HCT116 (cell line): ENCODE measurements at regions not wholly inside any gene's neighbourhood (a gene's known extent, or its start where the extent isn't known, plus 50 kb on each side); places are given as distances from the start of the nearest gene placed in this dataset.

Experiments
- ATAC-seq: fragments of 200-7000 bp; cut with Tn5 transposase; 2 replicates; pipeline ENCODE4 v1.9.1; 2020; ENCODE audit warnings: mild to moderate bottlenecking, moderate library complexity
- BruUV-seq: library from RNA; stranded (reverse); fragments of 400-500 nt; replicated peaks from 2 replicates; lab custom pipeline; 2021; lab: Mats Ljungman, UMichigan
- CTCF ChIA-PET: fragments of 300-600 bp; sonication (Branson Sonifier 250); formaldehyde crosslinking; loops from one replicate; lab custom pipeline; 2021; ENCODE audit warnings: antibody characterized with exemption; lab: Charles Lee
- POLR2A ChIA-PET: fragments of 300-600, 350-600 bp; sonication (Branson Sonifier 250); formaldehyde crosslinking; loops from one replicate; lab custom pipeline; 2021; ENCODE audit warnings: antibody characterized with exemption; lab: Charles Lee
- RAD21 ChIA-PET, 2 experiments: fragments of 300-600 bp; sonication (Branson Sonifier 250); formaldehyde crosslinking; loops; one replicate each; lab custom pipeline; 2023; ENCODE audit warnings: low total read pairs in 2 of 2; ENCODE audit not compliant: uncharacterized antibody in 2 of 2, unreplicated experiment in 2 of 2, low non-redundant PET in 1 of 2; lab: Charles Lee
- DNase-seq: peaks from one replicate; pipeline ENCODE4 v3.0.0-alpha.2; 2010; ENCODE audit warnings: low read depth, low spot score
- H2AFZ ChIP-seq: fragments of 200-600 bp; shearing (Covaris generic), sonication (generic); 2 replicates; pipeline ENCODE4 v1.6.1; 2017; ENCODE audit warnings: low read depth, mixed run types, mixed read lengths, antibody characterized with exemption, low read length; ENCODE audit not compliant: poor library complexity, severe bottlenecking
- H3K27ac ChIP-seq: 2 replicates; pipeline ENCODE4 v1.5.1; 2012; ENCODE audit warnings: low read depth, low read length
- H3K27me3 ChIP-seq: fragments of 200-600 bp; sonication (generic); 2 replicates; pipeline ENCODE4 v1.6.1; 2016; ENCODE audit warnings: mixed run types, low read length, mixed read lengths; ENCODE audit not compliant: insufficient read depth
- H3K36me3 ChIP-seq, 2 experiments: fragments of 200-500 bp in 1 of 2; fragments of 200-600 bp in 1 of 2; sonication (Bioruptor generic) in 1 of 2; sonication (generic) in 1 of 2; 2 replicates each; pipeline versions ENCODE4 v1.5.1 to v1.6.1; 2014 to 2016; ENCODE audit warnings: low read length in 2 of 2, inconsistent platforms in 1 of 2, mixed read lengths in 1 of 2, mixed run types in 1 of 2; ENCODE audit not compliant: insufficient read depth in 2 of 2, control insufficient read depth in 1 of 2
- H3K4me1 ChIP-seq, 2 experiments: fragments of 200-600 bp in 1 of 2; sonication (generic) in 1 of 2; 2 replicates each; pipeline versions ENCODE4 v1.5.1 to v1.6.1; 2012 to 2017; ENCODE audit warnings: low read length in 2 of 2, inconsistent platforms in 1 of 2, mild to moderate bottlenecking in 1 of 2, mixed read lengths in 1 of 2, mixed run types in 1 of 2, moderate library complexity in 1 of 2; ENCODE audit not compliant: insufficient read depth in 2 of 2, control insufficient read depth in 1 of 2
- H3K4me2 ChIP-seq: fragments of 200-600 bp; sonication (generic); 2 replicates; pipeline ENCODE4 v1.6.1; 2017; ENCODE audit warnings: mixed run types, low read length, mixed read lengths
- H3K4me3 ChIP-seq, 2 experiments: fragments of 200-600 bp in 1 of 2; sonication (generic) in 1 of 2; replicated peaks in 1 of 2; 2 replicates each; pipeline ENCODE4 v1.5.1; 2011 to 2016; ENCODE audit warnings: low read length in 2 of 2, control low read depth in 1 of 2, low read depth in 1 of 2, mild to moderate bottlenecking in 1 of 2, mixed read lengths in 1 of 2, mixed run types in 1 of 2
- H3K79me2 ChIP-seq: fragments of 200-600 bp; sonication (generic); 2 replicates; pipeline ENCODE4 v1.6.1; 2017; ENCODE audit warnings: mild to moderate bottlenecking, mixed run types, low read length, moderate library complexity, mixed read lengths; ENCODE audit not compliant: insufficient read depth
- H3K9ac ChIP-seq: fragments of 200-600 bp; sonication (generic); 2 replicates; pipeline ENCODE4 v1.6.1; 2016; ENCODE audit warnings: low read length, mixed read lengths
- H3K9me2 ChIP-seq: fragments of 200-600 bp; sonication (generic), shearing (Covaris generic); 2 replicates; pipeline ENCODE4 v1.6.1; 2017; ENCODE audit warnings: mixed run types, mild to moderate bottlenecking, moderate library complexity; ENCODE audit not compliant: insufficient read depth
- H3K9me3 ChIP-seq, 2 experiments: fragments of 200-500 bp in 1 of 2; fragments of 200-600 bp in 1 of 2; sonication (Bioruptor generic) in 1 of 2; sonication (generic) in 1 of 2; 2 replicates each; pipeline ENCODE4 v1.6.1; 2014 to 2017; ENCODE audit warnings: low read length in 2 of 2, mixed read lengths in 2 of 2, inconsistent platforms in 1 of 2, low read depth in 1 of 2, mild to moderate bottlenecking in 1 of 2, mixed run types in 1 of 2, moderate library complexity in 1 of 2; ENCODE audit not compliant: control insufficient read depth in 1 of 2, insufficient read depth in 1 of 2
- H4K20me1 ChIP-seq: fragments of 200-600 bp; sonication (generic), shearing (Covaris generic); 2 replicates; pipeline ENCODE4 v1.6.1; 2017; ENCODE audit warnings: mixed run types, mild to moderate bottlenecking, moderate library complexity; ENCODE audit not compliant: insufficient read depth
- CBX3 ChIP-seq: IDR thresholded peaks from 2 replicates; pipeline ENCODE4 v1.6.1; 2012; ENCODE audit warnings: low read depth
- CEBPB ChIP-seq: IDR thresholded peaks from 2 replicates; pipeline ENCODE4 v1.6.1; 2012; ENCODE audit warnings: low read depth
- EGR1 ChIP-seq: IDR thresholded peaks from 2 replicates; pipeline ENCODE4 v1.6.1; 2012; ENCODE audit warnings: low read depth
- ELF1 ChIP-seq: IDR thresholded peaks from 2 replicates; pipeline ENCODE4 v1.6.1; 2012; ENCODE audit warnings: low read depth, borderline replicate concordance
- EZH2phosphoT487 ChIP-seq: fragments of 200-600 bp; IDR thresholded peaks from 2 replicates; pipeline ENCODE4 v1.6.1; 2018; ENCODE audit warnings: antibody characterized with exemption, borderline replicate concordance
- JUND ChIP-seq: IDR thresholded peaks from 2 replicates; pipeline ENCODE4 v1.6.1; 2012
- POLR2A ChIP-seq: IDR thresholded peaks from 2 replicates; pipeline ENCODE4 v1.7.0; 2011; ENCODE audit warnings: borderline replicate concordance; ENCODE audit not compliant: insufficient read depth, insufficient read length; ENCODE audit errors: extremely low read depth
- POLR2AphosphoS5 ChIP-seq: IDR thresholded peaks from 2 replicates; pipeline ENCODE4 v1.6.1; 2011; ENCODE audit warnings: mild to moderate bottlenecking, low read depth, low read length, moderate library complexity
- RAD21 ChIP-seq: IDR thresholded peaks from 2 replicates; pipeline ENCODE4 v1.6.1; 2012; ENCODE audit warnings: low read depth, mild to moderate bottlenecking
- SP1 ChIP-seq: IDR thresholded peaks from 2 replicates; pipeline ENCODE4 v1.6.1; 2012; ENCODE audit warnings: low read depth
- TCF7L2 ChIP-seq: IDR thresholded peaks from 2 replicates; pipeline ENCODE4 v1.7.0; 2011; ENCODE audit warnings: borderline replicate concordance, inconsistent platforms; ENCODE audit not compliant: insufficient read depth, insufficient read length; ENCODE audit errors: extremely low read depth
- YY1 ChIP-seq: IDR thresholded peaks from 2 replicates; pipeline ENCODE4 v1.6.1; 2011; ENCODE audit warnings: low read length, low read depth, moderate library complexity, mild to moderate bottlenecking; ENCODE audit not compliant: insufficient replicate concordance; ENCODE audit errors: extremely low read depth
- ZFX ChIP-seq: fragments of 450-650 bp; IDR thresholded peaks from 2 replicates; pipeline ENCODE4 v1.6.1; 2017
- intact Hi-C: fragments of 100-400 bp; cut with micrococcal nuclease; formaldehyde crosslinking; loops from 2 replicates; pipeline ENCODE4 v1.10.0; 2022
- TF ChIP-seq, protein P1 (sequence below), 3 experiments: fragments of 200-600 bp in 1 of 3; sonication (generic) in 1 of 3; IDR thresholded peaks in 2 of 3; conservative IDR thresholded peaks in 1 of 3; 2 replicates each; pipeline ENCODE4 v1.5.1; 2012 to 2017; ENCODE audit warnings: low read depth in 2 of 3, low read length in 2 of 3, antibody characterized with exemption in 1 of 3, borderline replicate concordance in 1 of 3, control low read depth in 1 of 3, mild to moderate bottlenecking in 1 of 3, mixed read lengths in 1 of 3, mixed run types in 1 of 3, moderate library complexity in 1 of 3; ENCODE audit not compliant: insufficient read depth in 1 of 3
- TF ChIP-seq, protein P2 (sequence below): IDR thresholded peaks from 2 replicates; pipeline ENCODE4 v1.6.1; 2012
- TF ChIP-seq, protein P3 (sequence below): IDR thresholded peaks from 2 replicates; pipeline ENCODE4 v1.6.1; 2012

DNA sequence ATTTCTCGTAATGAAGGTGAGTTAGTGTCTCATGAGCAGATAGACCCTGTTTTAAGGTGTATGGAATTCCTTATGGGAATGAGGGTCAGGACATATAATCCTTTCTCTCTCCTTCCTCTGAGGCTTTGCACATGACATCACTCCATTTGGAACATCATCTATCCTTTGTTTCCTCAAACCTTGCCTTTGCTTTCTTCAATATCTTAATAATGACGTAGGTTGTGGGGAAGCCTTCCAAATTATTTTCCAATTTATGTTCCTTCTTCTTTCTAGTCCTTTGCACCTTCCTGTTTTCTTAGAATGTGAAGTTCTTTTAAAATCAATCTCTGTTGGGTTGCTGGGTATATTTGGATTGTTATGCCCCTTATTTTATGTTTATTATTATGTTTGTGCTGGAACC is 502.9 kb upstream of the STXBP6 start:
- BruUV-seq, result no TSS peak
- TF ChIP-seq ELF1, result no peak
- TF ChIP-seq, protein P1, sequence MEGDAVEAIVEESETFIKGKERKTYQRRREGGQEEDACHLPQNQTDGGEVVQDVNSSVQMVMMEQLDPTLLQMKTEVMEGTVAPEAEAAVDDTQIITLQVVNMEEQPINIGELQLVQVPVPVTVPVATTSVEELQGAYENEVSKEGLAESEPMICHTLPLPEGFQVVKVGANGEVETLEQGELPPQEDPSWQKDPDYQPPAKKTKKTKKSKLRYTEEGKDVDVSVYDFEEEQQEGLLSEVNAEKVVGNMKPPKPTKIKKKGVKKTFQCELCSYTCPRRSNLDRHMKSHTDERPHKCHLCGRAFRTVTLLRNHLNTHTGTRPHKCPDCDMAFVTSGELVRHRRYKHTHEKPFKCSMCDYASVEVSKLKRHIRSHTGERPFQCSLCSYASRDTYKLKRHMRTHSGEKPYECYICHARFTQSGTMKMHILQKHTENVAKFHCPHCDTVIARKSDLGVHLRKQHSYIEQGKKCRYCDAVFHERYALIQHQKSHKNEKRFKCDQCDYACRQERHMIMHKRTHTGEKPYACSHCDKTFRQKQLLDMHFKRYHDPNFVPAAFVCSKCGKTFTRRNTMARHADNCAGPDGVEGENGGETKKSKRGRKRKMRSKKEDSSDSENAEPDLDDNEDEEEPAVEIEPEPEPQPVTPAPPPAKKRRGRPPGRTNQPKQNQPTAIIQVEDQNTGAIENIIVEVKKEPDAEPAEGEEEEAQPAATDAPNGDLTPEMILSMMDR (IDR thresholded peaks at IDR 0.05 in 2 of 3, conservative IDR thresholded peaks at IDR 0.05 in 1 of 3; ENCODE audit: borderline replicate concordance in 1 of 3, insufficient read depth in 1 of 3, low read depth in 2 of 3, low read length in 2 of 3), result no peak
- ATAC-seq, result no peak
- Histone ChIP-seq H3K9me3 (peaks cover 7 to 24% of the 10 kb centered on the region in 2 experiments; a peak in 2 of 4 replicates), H3K79me2 (no peaks in the 10 kb centered on the region), H3K4me2 (no peak overlapping the region), H3K27me3 (no peaks in the 10 kb centered on the region), H3K9me2 (no peaks in the 10 kb centered on the region), H3K36me3 (no peaks in the 10 kb centered on the region), H2AFZ (no peak overlapping the region), H3K4me1 (no peaks in the 10 kb centered on the region), H3K4me3 (no peak overlapping the region), H3K27ac (no peak overlapping the region), H4K20me1 (no peaks in the 10 kb centered on the region), H3K9ac (no peak overlapping the region)
- DNase-seq, result no peak
- ChIA-PET RAD21 (no interaction called here), POLR2A (no interaction called here), CTCF (no interaction called here)
- intact Hi-C loops, result no loop called here

DNA sequence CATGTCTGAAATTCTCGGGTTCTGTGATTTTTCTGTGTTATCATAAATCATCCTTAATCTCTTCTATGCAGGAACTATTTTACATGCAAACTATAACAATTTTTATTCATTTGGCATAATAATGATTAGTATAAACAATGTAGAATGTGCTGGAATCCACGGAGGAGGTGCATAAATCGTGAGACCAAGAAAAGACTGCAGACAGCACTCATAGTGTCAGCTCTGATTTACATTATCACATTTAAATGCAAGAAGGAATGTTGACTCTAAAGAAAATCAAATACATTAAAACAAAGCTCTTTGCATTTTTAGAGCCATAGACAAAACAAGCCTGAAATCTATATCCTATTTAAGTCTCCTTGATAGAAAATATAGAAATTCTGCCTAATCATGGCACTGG is 501.7 kb upstream of the STXBP6 start:
- Histone ChIP-seq H3K27ac (no peak overlapping the region), H3K27me3 (no peaks in the 10 kb centered on the region), H3K79me2 (no peaks in the 10 kb centered on the region), H3K9me3 (peaks cover 3 to 32% of the 10 kb centered on the region in 2 experiments; a peak in 2 of 4 replicates), H2AFZ (no peak overlapping the region), H3K4me1 (no peaks in the 10 kb centered on the region), H3K4me3 (no peak overlapping the region), H3K36me3 (no peaks in the 10 kb centered on the region), H3K9ac (no peak overlapping the region), H3K9me2 (no peaks in the 10 kb centered on the region), H3K4me2 (no peak overlapping the region), H4K20me1 (no peaks in the 10 kb centered on the region)
- no TSS peak for BruUV-seq
- POLR2A ChIA-PET, result no interaction called here
- ATAC-seq, result no peak
- RAD21 ChIA-PET, result no interaction called here
- DNase-seq, result no peak
- intact Hi-C loops, result no loop called here
- CTCF ChIA-PET, result no interaction called here
- TF ChIP-seq YY1 (no peak), CBX3 (no peak), ZFX (no peak), SP1 (no peak), RAD21 (no peak), EZH2phosphoT487 (no peak), POLR2AphosphoS5 (no peak), CEBPB (no peak), ELF1 (no peak), EGR1 (no peak), TCF7L2 (no peak), POLR2A (no peak), JUND (no peak)
- TF ChIP-seq, protein P1 (IDR thresholded peaks at IDR 0.05 in 2 of 3, conservative IDR thresholded peaks at IDR 0.05 in 1 of 3; ENCODE audit: borderline replicate concordance in 1 of 3, insufficient read depth in 1 of 3, low read depth in 2 of 3, low read length in 2 of 3), result no peak
- TF ChIP-seq, protein P2, sequence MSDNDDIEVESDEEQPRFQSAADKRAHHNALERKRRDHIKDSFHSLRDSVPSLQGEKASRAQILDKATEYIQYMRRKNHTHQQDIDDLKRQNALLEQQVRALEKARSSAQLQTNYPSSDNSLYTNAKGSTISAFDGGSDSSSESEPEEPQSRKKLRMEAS, result no peak
- TF ChIP-seq, protein P3, sequence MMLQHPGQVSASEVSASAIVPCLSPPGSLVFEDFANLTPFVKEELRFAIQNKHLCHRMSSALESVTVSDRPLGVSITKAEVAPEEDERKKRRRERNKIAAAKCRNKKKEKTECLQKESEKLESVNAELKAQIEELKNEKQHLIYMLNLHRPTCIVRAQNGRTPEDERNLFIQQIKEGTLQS, result no peak
